GM13976 (cell line): ENCODE measurements at regions not wholly inside any gene's neighbourhood (a gene's known extent, or its start where the extent isn't known, plus 50 kb on each side); places are given as distances from the start of the nearest gene placed in this dataset.

Experiments
- DNase-seq: peaks from one replicate; pipeline ENCODE4 v3.0.0; 2012; ENCODE audit warnings: low spot score
- CTCF ChIP-seq: IDR thresholded peaks from 2 replicates; pipeline ENCODE4 v1.5.1; 2012; ENCODE audit warnings: borderline replicate concordance, mild to moderate bottlenecking; ENCODE audit not compliant: insufficient read depth; ENCODE audit errors: extremely low read depth, missing control alignments, control extremely low read depth
- in situ Hi-C: fragments of 300-500 bp; cut with MboI; formaldehyde crosslinking; loops from one replicate; pipeline ENCODE4 v1.12.0; 2022; ENCODE audit warnings: low sequenced_read_pairs, mixed read lengths, inconsistent platforms; ENCODE audit not compliant: unreplicated experiment

DNA sequence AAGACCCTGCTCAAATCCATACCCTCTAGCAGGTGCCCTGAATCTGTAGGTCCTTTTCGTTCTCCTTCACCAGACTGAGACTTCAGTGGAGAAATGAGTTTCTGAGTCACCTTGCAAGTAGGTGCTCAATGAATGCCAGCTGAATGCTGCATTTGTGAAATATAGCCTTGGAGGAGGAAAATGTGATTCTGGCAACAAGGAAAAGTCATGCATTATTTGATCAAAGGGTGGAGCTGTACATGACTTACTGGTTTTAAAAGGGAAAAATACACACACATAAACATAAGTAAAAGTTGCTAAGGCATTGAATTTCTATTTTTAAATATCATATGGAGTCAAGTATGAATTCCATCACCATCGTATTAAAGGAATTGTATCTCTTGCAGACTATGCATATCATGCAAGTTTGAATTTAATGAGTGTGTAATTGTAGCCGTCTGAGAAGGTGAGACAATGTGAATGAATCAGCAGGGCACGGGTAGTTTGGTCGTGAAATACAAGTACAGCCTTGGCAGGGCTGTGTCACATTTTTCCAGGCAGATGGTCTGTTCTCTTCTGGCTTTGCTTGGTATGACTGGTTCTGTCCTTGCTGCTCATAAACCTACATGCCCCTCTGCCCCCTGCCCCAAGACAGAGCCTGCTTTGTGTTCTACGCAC lies 160.8 kb downstream of the COL6A3 start:
- in situ Hi-C loops = no loop called here
- no peak for TF ChIP-seq CTCF
- no peak for DNase-seq

DNA sequence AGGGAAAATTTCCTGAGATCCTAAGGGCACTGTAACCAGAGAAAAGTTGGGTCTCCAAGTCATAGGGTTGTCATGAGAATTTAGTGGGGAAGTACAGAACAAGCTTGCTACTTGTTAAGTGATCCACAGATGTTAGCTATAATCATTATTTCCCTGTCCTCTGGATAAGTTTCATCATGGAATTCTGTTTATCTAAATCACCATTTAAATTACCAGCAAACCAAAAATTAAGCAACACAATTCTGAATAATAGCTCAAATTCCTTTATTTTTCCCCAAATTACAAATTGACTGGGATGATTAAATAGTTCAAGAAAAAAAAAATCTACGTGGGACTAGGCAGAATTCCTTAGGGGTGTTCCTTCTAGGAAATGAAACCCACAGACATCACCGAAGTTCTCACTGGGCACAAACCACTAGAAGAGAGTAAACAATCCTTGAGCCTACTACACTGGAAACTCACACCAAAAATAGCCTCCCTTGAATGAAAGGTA lies 159.5 kb downstream of the COL6A3 start:
- no peak for TF ChIP-seq CTCF
- DNase-seq = no peak

GRCh38 chr2:237254911-237255578 lies 158.9 kb downstream of the COL6A3 start:
- no peak for TF ChIP-seq CTCF
- in situ Hi-C loops = no loop called here
- no peak for DNase-seq

More for the DNA sequence above, 159.5 kb downstream of the COL6A3 start:
- in situ Hi-C loops = no loop called here

- no peak for DNase-seq
- TF ChIP-seq CTCF = no peak
- in situ Hi-C loops = no loop called here
Observed at GRCh38 chr2:237256887-237257286, 157.1 kb downstream of the COL6A3 start.

- no peak for DNase-seq
- TF ChIP-seq CTCF = no peak
- in situ Hi-C loops = no loop called here
Observed at GRCh38 chr2:237257471-237257951, 156.5 kb downstream of the COL6A3 start.

- no peak for TF ChIP-seq CTCF
- DNase-seq = no peak
- in situ Hi-C loops = no loop called here
Observed at GRCh38 chr2:237258116-237258515, 155.8 kb downstream of the COL6A3 start.
